ENCODE measurements at regions not wholly inside any gene's neighbourhood (a gene's known extent, or its start where the extent isn't known, plus 50 kb on each side); places are given as distances from the start of the nearest gene placed in this dataset.
A peak's percentile ranks its signal among the peaks of the same experiment; 100 is the strongest.

GRCh38 chr14:106094654-106095189, 568.3 kb downstream of the TMEM121 start:
- Histone ChIP-seq H3K36me3 (no peaks in the 10 kb centered on the region), H3K4me1 (no peaks in the 10 kb centered on the region), H3K27me3 (no peaks in the 10 kb centered on the region), H3K27ac (no peak overlapping the region), H3K4me3 (no peak overlapping the region), H3K9me3 (no peaks in the 10 kb centered on the region)
- in situ Hi-C loops (cut with MboI; ENCODE audit: low pct_ligation_motif_present in 1 of 4, low pct_unique_long_range_greater_than_20kb in 1 of 4, low sequenced_read_pairs in 3 of 4) (no loop called here), intact Hi-C loops (cut with DNase I; ENCODE audit: low total_unique reads) (no loop called here)
- TF ChIP-seq POLR2AphosphoS5 (IDR thresholded peaks at IDR 0.05) (no peak), EP300 (IDR thresholded peaks at IDR 0.05; ENCODE audit: low read depth) (no peak), CTCF (IDR thresholded peaks at IDR 0.05) (no peak), POLR2A (IDR thresholded peaks at IDR 0.05) (no peak)
- WGBS, 2 donors (ENCODE audit: low coverage in 1 of 2), result 83% methylated on average over 1 of the region's 11 CpGs; no CpG with 5 or more reads in 1 of the 2 donors
- peak; percentile 24 for DNase-seq

DNA sequence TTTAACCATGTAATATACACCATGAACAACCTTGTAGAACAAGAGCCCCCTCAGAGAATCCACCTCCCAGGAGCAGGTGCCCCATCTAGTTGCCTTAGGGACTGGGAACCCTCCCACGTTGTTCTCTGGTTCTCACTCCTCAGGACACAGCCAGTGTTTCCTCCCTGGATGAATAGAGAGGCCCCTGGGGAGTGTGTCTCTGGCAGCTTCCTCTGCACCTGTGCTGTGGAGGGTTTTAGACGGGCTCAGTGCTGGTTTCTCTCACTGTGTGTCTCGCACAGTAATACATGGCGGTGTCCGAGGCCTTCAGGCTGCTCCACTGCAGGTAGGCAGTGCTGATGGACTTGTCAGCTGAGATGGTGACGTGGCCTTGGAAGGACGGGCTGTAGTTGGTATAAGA, 581.3 kb downstream of the TMEM121 start:
- H3K9me3 ChIP-seq, result no peaks in the 10 kb centered on the region
- TF ChIP-seq CTCF (IDR thresholded peaks at IDR 0.05), result no peak
- no peak for TF ChIP-seq EP300 (IDR thresholded peaks at IDR 0.05; ENCODE audit: low read depth)
- TF ChIP-seq POLR2A (IDR thresholded peaks at IDR 0.05), result no peak
- no peak for TF ChIP-seq POLR2AphosphoS5 (IDR thresholded peaks at IDR 0.05)
- intact Hi-C loops (cut with DNase I; ENCODE audit: low total_unique reads) (no loop called here), in situ Hi-C loops (cut with MboI; ENCODE audit: low pct_ligation_motif_present in 1 of 4, low pct_unique_long_range_greater_than_20kb in 1 of 4, low sequenced_read_pairs in 3 of 4) (no loop called here)
- H3K4me3 ChIP-seq, result no peak overlapping the region
- no peak overlapping the region for H3K27ac ChIP-seq
- 25% methylated on average over 1 of the region's 7 CpGs; no CpG with 5 or more reads in 1 of the 2 donors for WGBS, 2 donors (ENCODE audit: low coverage in 1 of 2)
- no peaks in the 10 kb centered on the region for H3K36me3 ChIP-seq
- no peaks in the 10 kb centered on the region for H3K4me1 ChIP-seq
- DNase-seq, result no peak
- no peaks in the 10 kb centered on the region for H3K27me3 ChIP-seq

DNA sequence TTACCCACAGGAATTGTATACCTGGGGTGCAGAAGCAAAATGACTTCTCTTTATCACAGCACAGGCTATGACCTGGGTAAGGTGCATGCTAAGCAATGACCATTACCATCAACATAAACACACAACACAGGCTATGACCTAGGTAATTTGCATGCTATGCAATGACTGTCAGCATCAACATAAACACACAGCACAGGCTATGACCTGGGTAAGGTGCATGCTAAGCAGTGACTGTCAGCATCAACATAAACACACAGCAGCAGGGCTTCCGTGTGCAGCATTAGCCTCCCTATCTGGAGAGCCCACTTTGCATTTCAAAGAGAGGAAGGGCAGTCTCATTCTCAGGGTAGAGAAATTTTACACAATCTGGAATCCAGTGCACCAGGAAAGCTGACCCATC, 583.0 kb downstream of the TMEM121 start:
- no peaks in the 10 kb centered on the region for H3K27me3 ChIP-seq
- DNase-seq, result no peak
- intact Hi-C loops (cut with DNase I; ENCODE audit: low total_unique reads) (no loop called here), in situ Hi-C loops (cut with MboI; ENCODE audit: low pct_ligation_motif_present in 1 of 4, low pct_unique_long_range_greater_than_20kb in 1 of 4, low sequenced_read_pairs in 3 of 4) (no loop called here)
- TF ChIP-seq CTCF (IDR thresholded peaks at IDR 0.05) (no peak), POLR2AphosphoS5 (IDR thresholded peaks at IDR 0.05) (no peak), POLR2A (IDR thresholded peaks at IDR 0.05) (no peak), EP300 (IDR thresholded peaks at IDR 0.05; ENCODE audit: low read depth) (no peak)
- no peaks in the 10 kb centered on the region for H3K4me1 ChIP-seq
- no peak overlapping the region for H3K27ac ChIP-seq
- 63% methylated on average over 1 of the region's 1 CpG; no CpG with 5 or more reads in 1 of the 2 donors for WGBS, 2 donors (ENCODE audit: low coverage in 1 of 2)
- no peak overlapping the region for H3K4me3 ChIP-seq
- H3K36me3 ChIP-seq, result no peaks in the 10 kb centered on the region
- no peaks in the 10 kb centered on the region for H3K9me3 ChIP-seq

DNA sequence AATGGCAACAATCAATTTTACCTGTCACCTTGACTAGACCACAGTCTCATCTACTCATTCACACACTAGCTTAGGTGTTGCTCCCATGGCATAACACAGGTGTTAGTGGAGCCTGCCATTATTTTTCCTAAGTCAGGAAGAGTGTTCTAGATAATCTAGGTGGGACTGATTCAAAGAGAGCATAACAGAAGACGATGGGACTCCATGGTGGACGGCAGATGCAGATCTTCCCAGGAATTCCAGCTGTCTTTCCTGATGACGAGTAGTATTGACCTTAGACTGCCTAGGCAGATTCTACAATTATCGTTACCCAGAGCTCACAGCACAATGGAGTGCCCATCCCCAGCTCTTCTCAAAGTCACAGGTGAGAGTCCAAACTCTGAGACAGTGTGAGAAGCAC, 589.0 kb downstream of the TMEM121 start:
- Histone ChIP-seq H3K4me1 (no peaks in the 10 kb centered on the region), H3K27me3 (peaks cover 8% of the 10 kb centered on the region), H3K4me3 (no peak overlapping the region), H3K27ac (no peak overlapping the region), H3K9me3 (no peaks in the 10 kb centered on the region), H3K36me3 (no peaks in the 10 kb centered on the region)
- 58 to 59% methylated on average over 2 to 4 of the region's 4 CpGs for WGBS, 2 donors (ENCODE audit: low coverage in 1 of 2)
- in situ Hi-C loops (cut with MboI; ENCODE audit: low pct_ligation_motif_present in 1 of 4, low pct_unique_long_range_greater_than_20kb in 1 of 4, low sequenced_read_pairs in 3 of 4), result no loop called here
- TF ChIP-seq POLR2AphosphoS5 (IDR thresholded peaks at IDR 0.05) (no peak), CTCF (IDR thresholded peaks at IDR 0.05) (no peak), EP300 (IDR thresholded peaks at IDR 0.05; ENCODE audit: low read depth) (no peak), POLR2A (IDR thresholded peaks at IDR 0.05) (no peak)
- intact Hi-C loops (cut with DNase I; ENCODE audit: low total_unique reads), result no loop called here
- DNase-seq, result no peak
